Aorta (tissue), 5 donors: ENCODE measurements at regions not wholly inside any gene's neighbourhood (a gene's known extent, or its start where the extent isn't known, plus 50 kb on each side); places are given as distances from the start of the nearest gene placed in this dataset.

Experiments
- ATAC-seq: fragments of 200-7000 bp; cut with Tn5 transposase; one replicate; pipeline ENCODE4 v1.9.1; 2022; ENCODE audit warnings: moderate library complexity; ENCODE audit not compliant: low FRiP score
- DNase-seq, 2 donors: peaks; one replicate each; pipeline ENCODE4 v3.0.0-alpha.2; 2020
- H3K27ac ChIP-seq, 2 donors: one replicate each; pipeline ENCODE4 v1.5.1; 2013; ENCODE audit warnings: low read length in 2 of 2, mild to moderate bottlenecking in 2 of 2, moderate library complexity in 2 of 2, control low read depth in 1 of 2, inconsistent platforms in 1 of 2, low read depth in 1 of 2
- H3K27me3 ChIP-seq, 2 donors: one replicate each; pipeline ENCODE4 v1.6.1; 2013; ENCODE audit warnings: control low read depth in 1 of 2, low read length in 1 of 2, mild to moderate bottlenecking in 1 of 2, moderate library complexity in 1 of 2; ENCODE audit not compliant: insufficient read depth in 2 of 2, control insufficient read depth in 1 of 2
- H3K36me3 ChIP-seq, 2 donors: one replicate each; pipeline ENCODE4 v1.6.1; 2013; ENCODE audit warnings: control low read depth in 1 of 2, low read length in 1 of 2, mild to moderate bottlenecking in 1 of 2; ENCODE audit not compliant: insufficient read depth in 2 of 2, control insufficient read depth in 1 of 2
- H3K4me1 ChIP-seq, 2 donors: one replicate each; pipeline ENCODE4 v1.6.1; 2013; ENCODE audit warnings: low read length in 2 of 2, control low read depth in 1 of 2, mild to moderate bottlenecking in 1 of 2, moderate library complexity in 1 of 2; ENCODE audit not compliant: insufficient read depth in 2 of 2, control insufficient read depth in 1 of 2
- H3K4me3 ChIP-seq, 2 donors: one replicate each; pipeline ENCODE4 v1.5.1; 2013; ENCODE audit warnings: low read length in 2 of 2, control low read depth in 1 of 2, mild to moderate bottlenecking in 1 of 2
- H3K9me3 ChIP-seq: one replicate; pipeline ENCODE4 v1.6.1; 2013; ENCODE audit warnings: mild to moderate bottlenecking, low read length; ENCODE audit not compliant: control insufficient read depth
- WGBS, 2 donors: extraction: QIAGEN DNeasy Blood & Tissue Kit; methylation state at CpG; one replicate each; pipeline ENCODE4 v1.1.7; 2013; 5-methylcytosine and 5-hydroxymethylcytosine counted together
- intact Hi-C, 2 donors: fragments of 100-400 bp; cut with DNase I; formaldehyde crosslinking; loops; one replicate each; pipeline versions ENCODE4 v1.14.2 to v1.15.0; 2022
- donor health status: healthy with polysubstance abuse.
- donor health status: Bipolar disorder and iron deficiency.
- donor health status: DM: no; HTN: no; CAD: no.
- donor health status: DM: no; HTN: no; CAD: no.
- donor health status: DM: yes; HTN: yes; CAD: no.

DNA sequence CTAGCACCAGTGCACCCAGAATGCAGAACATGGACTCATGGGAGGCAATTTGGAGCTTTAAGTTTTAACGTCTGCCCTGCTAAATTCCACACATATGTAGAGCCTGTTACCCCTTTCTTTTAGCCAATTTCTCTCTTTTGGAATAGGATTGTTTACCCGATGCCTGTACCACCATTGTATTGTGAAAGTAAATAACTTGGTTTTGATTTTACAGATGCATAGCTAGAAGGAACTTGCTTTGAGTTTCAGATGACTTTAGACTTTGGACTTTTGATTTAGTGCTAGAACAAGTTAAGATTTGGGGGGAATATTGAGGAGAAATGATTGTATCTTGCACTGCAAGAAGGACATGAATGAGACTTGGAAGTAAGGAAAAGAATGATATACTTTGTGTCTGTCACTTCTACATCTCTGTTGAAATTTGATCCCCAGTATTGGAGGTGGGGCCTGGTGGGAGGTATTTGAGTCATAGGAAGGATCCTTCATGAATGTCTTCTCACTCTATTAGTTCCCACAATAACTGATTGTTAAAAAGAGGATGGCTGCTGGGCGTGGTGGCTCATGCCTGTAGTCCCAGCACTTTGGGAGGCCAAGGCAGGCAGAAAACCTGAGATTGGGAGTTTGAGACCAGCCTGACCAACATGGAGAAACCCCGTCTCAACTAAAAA, 794.8 kb upstream of the LCORL start:
- H3K27ac ChIP-seq: no peak overlapping the region
- no peak overlapping the region for H3K4me3 ChIP-seq
- ATAC-seq: no peak
- H3K9me3 ChIP-seq: no peaks in the 10 kb centered on the region
- no peaks in the 10 kb centered on the region for H3K36me3 ChIP-seq
- H3K27me3 ChIP-seq: no peaks in the 10 kb centered on the region
- DNase-seq: no peak
- H3K4me1 ChIP-seq: no peaks in the 10 kb centered on the region
- intact Hi-C loops: no loop called here
- 93 to 97% methylated on average over 4 of the region's 4 CpGs for WGBS, 2 donors

DNA sequence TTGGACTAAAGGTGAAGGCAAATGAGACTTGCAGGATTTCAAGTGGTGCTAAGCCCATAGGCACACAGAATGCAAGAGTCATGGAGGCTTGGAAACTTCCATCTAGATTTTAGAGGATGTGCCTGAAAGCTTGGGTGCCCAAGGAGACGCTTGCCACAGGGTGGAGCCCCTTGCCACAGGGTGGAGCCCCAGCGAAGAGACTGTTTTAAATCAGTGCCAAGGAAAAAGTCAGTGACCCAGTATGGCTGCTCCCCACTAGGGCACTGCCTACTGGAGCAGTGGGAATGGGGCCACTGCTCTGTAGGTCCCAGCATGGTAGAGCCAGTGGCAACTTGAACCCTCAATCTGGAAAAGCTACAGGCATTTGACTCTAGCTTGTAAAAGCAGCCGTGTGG, 794.2 kb upstream of the LCORL start:
- no peak overlapping the region for H3K27ac ChIP-seq
- H3K4me3 ChIP-seq: no peak overlapping the region
- DNase-seq: no peak
- no peaks in the 10 kb centered on the region for H3K36me3 ChIP-seq
- 94 to 98% methylated on average over 3 of the region's 3 CpGs for WGBS, 2 donors
- H3K27me3 ChIP-seq: no peaks in the 10 kb centered on the region
- H3K9me3 ChIP-seq: no peaks in the 10 kb centered on the region
- intact Hi-C loops: no loop called here
- ATAC-seq: no peak
- H3K4me1 ChIP-seq: no peaks in the 10 kb centered on the region

DNA sequence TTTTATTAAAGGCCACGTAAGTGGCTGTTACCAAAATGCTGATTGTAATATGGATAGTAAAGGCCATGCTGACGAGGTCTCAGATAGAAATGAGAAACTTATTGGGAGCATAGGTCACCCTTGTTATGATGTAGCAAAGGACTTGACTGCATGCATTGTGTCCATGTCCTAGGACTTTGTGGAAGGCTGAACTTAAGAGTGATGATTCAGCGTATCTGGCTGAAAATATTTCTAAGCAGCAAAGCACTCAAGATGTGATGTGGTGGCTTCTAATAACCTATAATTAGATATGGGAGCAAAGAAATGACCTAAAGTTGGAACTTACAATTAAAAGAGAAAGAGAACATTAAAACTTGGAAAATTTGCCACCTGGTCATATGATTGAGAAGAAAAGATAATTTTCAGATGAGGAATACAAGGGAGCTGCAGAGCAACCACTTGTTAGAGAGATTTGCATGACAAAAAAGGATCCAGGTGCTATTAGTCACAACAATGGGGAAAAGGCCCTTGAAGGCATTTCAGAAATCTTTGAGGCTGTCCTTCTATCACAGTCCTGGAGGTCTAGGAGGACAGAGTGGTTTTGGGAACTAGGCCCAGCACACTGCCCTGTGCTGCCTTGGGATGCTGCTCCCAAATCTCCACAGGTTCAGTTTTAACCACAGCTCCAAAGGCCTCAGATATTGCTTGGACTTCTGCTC, 793.7 kb upstream of the LCORL start:
- no peaks in the 10 kb centered on the region for H3K9me3 ChIP-seq
- no peak overlapping the region for H3K27ac ChIP-seq
- DNase-seq (no peak), ATAC-seq (no peak)
- H3K36me3 ChIP-seq: no peaks in the 10 kb centered on the region
- intact Hi-C loops: no loop called here
- H3K4me3 ChIP-seq: no peak overlapping the region
- no peaks in the 10 kb centered on the region for H3K4me1 ChIP-seq
- 65 to 84% methylated on average over 3 of the region's 3 CpGs for WGBS, 2 donors
- no peaks in the 10 kb centered on the region for H3K27me3 ChIP-seq

DNA sequence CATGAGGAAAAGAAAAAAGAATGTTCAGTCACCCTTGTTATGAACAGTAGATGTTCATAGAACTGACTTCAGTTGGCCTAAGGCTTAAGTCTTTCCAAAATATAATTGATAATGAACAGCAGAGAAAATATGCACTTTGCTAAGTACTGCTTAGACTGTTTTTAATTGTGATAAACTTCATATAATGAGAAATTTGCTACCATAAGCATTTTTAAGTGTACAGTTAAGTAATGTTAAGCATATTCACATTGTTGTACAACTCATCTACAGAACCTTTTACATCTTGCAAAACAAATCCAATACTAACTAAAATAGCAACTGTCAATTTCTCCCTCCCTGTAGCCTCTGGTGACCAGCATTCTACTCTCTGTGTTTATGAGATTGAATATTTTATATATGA, 792.2 kb upstream of the LCORL start:
- no peaks in the 10 kb centered on the region for H3K36me3 ChIP-seq
- ATAC-seq: no peak
- no peak for DNase-seq
- no peak overlapping the region for H3K27ac ChIP-seq
- H3K27me3 ChIP-seq: no peaks in the 10 kb centered on the region
- intact Hi-C loops: no loop called here
- H3K9me3 ChIP-seq: no peaks in the 10 kb centered on the region
- no peaks in the 10 kb centered on the region for H3K4me1 ChIP-seq
- no peak overlapping the region for H3K4me3 ChIP-seq

DNA sequence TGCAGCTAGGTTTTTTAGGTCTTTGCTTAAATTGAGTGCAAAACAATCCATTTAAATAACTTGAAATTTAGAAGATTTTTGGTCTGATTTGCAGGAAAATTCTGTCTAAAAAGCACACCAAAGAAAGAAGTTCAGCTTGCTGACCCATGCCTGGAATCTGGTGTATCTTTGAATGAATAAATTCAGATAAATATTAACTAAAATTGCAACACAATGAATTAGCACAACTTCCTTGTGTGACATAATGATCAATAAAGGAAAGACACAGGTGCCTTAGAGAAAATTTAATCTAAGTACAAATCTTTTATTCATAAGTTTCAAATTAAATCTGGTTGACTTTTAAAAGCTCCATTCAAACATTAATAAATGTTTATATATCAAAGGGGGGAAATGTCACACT, 791.5 kb upstream of the LCORL start:
- Histone ChIP-seq H3K4me1 (no peaks in the 10 kb centered on the region), H3K36me3 (no peaks in the 10 kb centered on the region), H3K9me3 (no peaks in the 10 kb centered on the region), H3K4me3 (no peak overlapping the region), H3K27me3 (no peaks in the 10 kb centered on the region), H3K27ac (no peak overlapping the region)
- no peak for DNase-seq
- intact Hi-C loops: no loop called here
- no peak for ATAC-seq

DNA sequence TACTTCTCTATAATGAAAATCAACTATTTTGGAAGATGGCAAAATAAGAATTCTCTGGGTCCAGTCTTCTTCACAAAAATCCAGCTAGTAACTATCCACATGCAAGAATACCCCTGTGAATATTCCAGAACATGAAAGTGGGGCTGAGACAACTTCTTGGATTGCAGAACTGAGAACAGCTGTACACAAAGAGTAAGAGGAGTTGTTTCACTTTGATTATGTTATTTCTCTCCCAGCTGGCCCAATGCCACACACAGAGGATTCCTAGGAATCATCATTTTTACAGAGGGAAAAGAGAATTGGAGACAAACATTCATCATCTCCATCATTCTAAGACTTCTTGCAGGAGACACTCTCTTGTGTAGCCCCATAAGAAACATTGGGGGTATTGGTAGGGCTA, 782.2 kb upstream of the LCORL start:
- Histone ChIP-seq H3K27ac (no peak overlapping the region), H3K4me3 (no peak overlapping the region), H3K9me3 (no peaks in the 10 kb centered on the region), H3K27me3 (no peaks in the 10 kb centered on the region), H3K4me1 (no peaks in the 10 kb centered on the region), H3K36me3 (no peaks in the 10 kb centered on the region)
- intact Hi-C loops: no loop called here
- ATAC-seq (no peak), DNase-seq (no peak)

DNA sequence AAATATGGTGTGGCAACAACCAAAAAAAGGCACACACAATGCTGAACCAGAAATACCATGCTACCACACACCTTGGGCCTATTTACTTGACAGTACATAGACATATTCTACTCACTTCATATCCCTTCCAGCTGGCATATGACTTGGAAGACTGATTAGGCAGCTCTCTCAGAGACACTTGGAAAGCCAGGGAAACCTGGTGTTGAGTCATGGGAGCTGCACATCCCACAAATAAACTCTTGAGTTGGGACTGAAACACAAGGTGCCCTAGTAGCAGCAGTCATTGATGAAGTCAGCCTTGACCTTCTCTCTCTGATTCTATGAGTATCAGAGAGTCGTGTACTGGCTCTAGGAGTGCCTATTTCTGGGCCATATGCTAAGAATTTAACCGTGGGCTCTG, 776.6 kb upstream of the LCORL start:
- Histone ChIP-seq H3K27ac (no peak overlapping the region), H3K27me3 (no peaks in the 10 kb centered on the region), H3K4me1 (no peaks in the 10 kb centered on the region), H3K9me3 (peaks cover 1% of the 10 kb centered on the region), H3K4me3 (no peak overlapping the region), H3K36me3 (no peaks in the 10 kb centered on the region)
- 78 to 88% methylated on average over 2 of the region's 2 CpGs for WGBS, 2 donors
- no peak for ATAC-seq
- intact Hi-C loops: no loop called here
- DNase-seq: no peak

DNA sequence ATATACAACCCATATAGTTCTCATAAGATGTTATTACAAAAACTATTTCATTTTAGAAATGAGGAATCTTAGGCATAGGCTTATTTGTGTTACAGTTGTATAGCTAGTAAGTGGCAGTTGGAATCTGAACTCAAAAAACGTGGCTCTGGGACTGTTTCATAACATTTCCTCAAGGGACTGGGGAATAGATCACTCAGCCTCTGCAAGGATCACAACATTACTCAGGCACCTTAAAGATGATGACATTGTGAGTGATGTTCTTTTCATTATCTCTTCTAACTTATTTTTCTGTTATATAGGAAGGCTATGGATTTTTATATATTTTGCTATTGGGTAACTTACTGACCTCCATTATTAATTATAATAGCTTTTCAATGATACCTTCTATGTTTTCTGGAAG, 774.2 kb upstream of the LCORL start:
- Histone ChIP-seq H3K4me1 (no peaks in the 10 kb centered on the region), H3K27me3 (no peaks in the 10 kb centered on the region), H3K9me3 (peaks cover 1% of the 10 kb centered on the region), H3K4me3 (no peak overlapping the region), H3K27ac (no peak overlapping the region), H3K36me3 (no peaks in the 10 kb centered on the region)
- ATAC-seq: no peak
- DNase-seq: no peak
- intact Hi-C loops: no loop called here
- 77 to 79% methylated on average over 1 of the region's 1 CpG for WGBS, 2 donors

DNA sequence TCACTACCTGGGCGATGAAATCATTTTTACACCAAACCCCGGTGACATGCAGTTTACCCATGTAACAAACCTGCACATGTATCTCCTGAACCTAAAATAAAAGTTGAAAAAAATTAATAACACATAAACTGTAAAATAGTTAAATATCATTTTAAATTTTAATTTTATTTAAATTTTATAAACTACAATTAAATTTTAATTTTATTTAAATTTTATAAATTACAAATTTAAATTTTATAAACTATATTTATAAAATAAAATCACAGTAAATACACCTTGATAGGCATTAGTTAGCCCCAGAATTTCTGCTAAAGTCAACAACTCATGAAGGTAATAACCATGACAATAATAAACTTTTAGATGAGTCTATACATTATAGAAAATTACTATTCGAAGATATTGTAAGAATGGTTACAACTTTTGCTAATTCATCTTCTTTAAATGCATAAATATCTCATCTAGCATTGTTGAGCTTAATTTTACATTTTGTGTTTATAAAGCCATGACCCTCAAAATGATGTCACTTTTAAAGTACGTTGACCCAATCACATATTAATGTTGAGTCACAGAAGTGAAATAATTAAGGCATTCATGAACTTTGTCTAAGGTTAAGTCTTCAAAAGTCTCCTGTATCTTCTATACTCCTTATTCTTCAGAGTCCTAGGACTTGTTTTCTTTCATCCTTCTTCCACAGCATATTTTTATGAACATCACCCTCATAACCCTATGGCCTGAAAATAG, 755.8 kb upstream of the LCORL start:
- WGBS, 2 donors: 65 to 66% methylated on average over 4 of the region's 4 CpGs
- Histone ChIP-seq H3K36me3 (no peaks in the 10 kb centered on the region), H3K27me3 (no peaks in the 10 kb centered on the region), H3K4me3 (no peak overlapping the region), H3K27ac (no peak overlapping the region), H3K4me1 (no peaks in the 10 kb centered on the region), H3K9me3 (no peaks in the 10 kb centered on the region)
- no peak for DNase-seq
- intact Hi-C loops: no loop called here
- ATAC-seq: no peak
